Effector memory CD4-positive, alpha-beta T cell (primary cell): ENCODE measurements at regions not wholly inside any gene's neighbourhood (a gene's known extent, or its start where the extent isn't known, plus 50 kb on each side); places are given as distances from the start of the nearest gene placed in this dataset.

Experiments
- DNase-seq, 3 donors: peaks; one replicate each; pipeline ENCODE4 v3.0.0-alpha.2; 2020
- H3K27ac ChIP-seq: 2 replicates; pipeline ENCODE4 v1.7.0; 2013; ENCODE audit warnings: mild to moderate bottlenecking, low read length, moderate library complexity; ENCODE audit not compliant: insufficient read depth, poor library complexity, severe bottlenecking
- H3K27me3 ChIP-seq: replicated peaks from 2 replicates; pipeline ENCODE4 v1.7.0; 2013; ENCODE audit warnings: mild to moderate bottlenecking, low read length; ENCODE audit not compliant: insufficient read depth, control insufficient read depth, poor library complexity, severe bottlenecking
- H3K36me3 ChIP-seq: 2 replicates; pipeline ENCODE4 v1.7.0; 2013; ENCODE audit warnings: mild to moderate bottlenecking, low read length, moderate library complexity; ENCODE audit not compliant: control insufficient read depth, insufficient read depth
- H3K4me1 ChIP-seq: 2 replicates; pipeline ENCODE4 v1.7.0; 2013; ENCODE audit warnings: low read length, mild to moderate bottlenecking; ENCODE audit not compliant: control insufficient read depth, insufficient read depth, poor library complexity, severe bottlenecking
- H3K4me3 ChIP-seq: 2 replicates; pipeline ENCODE4 v1.7.0; 2013; ENCODE audit warnings: low read length, low read depth, mild to moderate bottlenecking; ENCODE audit not compliant: insufficient read depth, poor library complexity, severe bottlenecking
- H3K9me3 ChIP-seq: 2 replicates; pipeline ENCODE4 v1.7.0; 2013; ENCODE audit warnings: mild to moderate bottlenecking, low read length, moderate library complexity; ENCODE audit not compliant: control insufficient read depth

GRCh38 chr9:32265037-32265436, 119.4 kb upstream of the ACO1 start:
- no peaks in the 10 kb centered on the region for H3K27me3 ChIP-seq
- no peaks in the 10 kb centered on the region for H3K9me3 ChIP-seq
- H3K27ac ChIP-seq, result no peak overlapping the region
- H3K4me1 ChIP-seq, result no peaks in the 10 kb centered on the region
- no peaks in the 10 kb centered on the region for H3K36me3 ChIP-seq
- H3K4me3 ChIP-seq, result no peak overlapping the region
- no peak for DNase-seq

DNA sequence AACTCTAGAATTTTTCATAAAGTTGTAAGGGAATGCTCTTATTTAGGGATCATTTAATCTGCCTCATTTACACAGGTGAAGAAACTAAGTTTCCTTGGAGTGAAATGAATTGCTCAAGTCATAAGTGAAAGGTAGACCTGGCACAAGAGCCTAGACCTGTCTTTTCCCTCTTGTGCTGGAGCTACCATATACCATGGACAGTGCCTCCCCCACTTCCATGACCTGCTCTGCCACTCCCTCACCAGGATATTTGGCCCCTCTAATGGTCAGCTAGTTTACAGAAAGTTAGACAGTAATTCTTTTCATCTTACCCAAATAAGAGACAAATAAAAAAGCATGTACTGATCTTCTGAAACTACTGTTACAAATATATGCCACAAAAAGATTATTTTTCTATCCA, 105.5 kb upstream of the ACO1 start:
- H3K9me3 ChIP-seq, result no peaks in the 10 kb centered on the region
- no peak for DNase-seq

GRCh38 chr9:32289756-32290155, 94.7 kb upstream of the ACO1 start:
- Histone ChIP-seq H3K4me3 (no peak overlapping the region), H3K36me3 (no peaks in the 10 kb centered on the region), H3K27ac (no peak overlapping the region), H3K27me3 (no peaks in the 10 kb centered on the region), H3K4me1 (no peaks in the 10 kb centered on the region), H3K9me3 (no peaks in the 10 kb centered on the region)
- DNase-seq, result no peak

More for the DNA sequence above, 105.5 kb upstream of the ACO1 start:
- Histone ChIP-seq H3K27me3 (no peaks in the 10 kb centered on the region), H3K36me3 (no peaks in the 10 kb centered on the region), H3K27ac (no peak overlapping the region), H3K4me1 (no peaks in the 10 kb centered on the region), H3K4me3 (no peak overlapping the region)

GRCh38 chr9:32291370-32291769, 93.1 kb upstream of the ACO1 start:
- H3K36me3 ChIP-seq, result no peaks in the 10 kb centered on the region
- H3K4me3 ChIP-seq, result no peak overlapping the region
- H3K27me3 ChIP-seq, result no peaks in the 10 kb centered on the region
- DNase-seq, result no peak
- no peak overlapping the region for H3K27ac ChIP-seq
- no peaks in the 10 kb centered on the region for H3K4me1 ChIP-seq
- H3K9me3 ChIP-seq, result no peaks in the 10 kb centered on the region

GRCh38 chr9:32292611-32293010, 91.8 kb upstream of the ACO1 start:
- no peaks in the 10 kb centered on the region for H3K36me3 ChIP-seq
- H3K27ac ChIP-seq, result no peak overlapping the region
- no peaks in the 10 kb centered on the region for H3K4me1 ChIP-seq
- no peak overlapping the region for H3K4me3 ChIP-seq
- no peak for DNase-seq
- H3K27me3 ChIP-seq, result no peaks in the 10 kb centered on the region
- H3K9me3 ChIP-seq, result no peaks in the 10 kb centered on the region

DNA sequence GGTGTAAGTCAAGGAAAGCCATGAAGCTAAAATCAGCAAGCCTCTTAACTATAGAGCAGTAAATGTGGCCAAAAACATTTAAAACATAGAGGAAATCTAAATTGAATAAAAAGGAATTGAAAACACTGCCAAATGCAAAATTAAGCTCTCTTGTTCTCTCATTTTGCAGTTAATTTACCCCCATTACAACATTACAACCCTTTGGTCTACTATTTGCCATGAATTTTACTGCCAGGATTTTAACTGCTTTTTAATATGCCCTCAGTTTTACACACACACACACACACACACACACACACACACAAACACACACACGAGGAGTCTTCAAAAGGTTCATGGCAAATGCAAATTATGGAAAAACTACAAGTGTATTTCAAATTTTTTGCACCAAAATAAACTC, 91.4 kb upstream of the ACO1 start:
- Histone ChIP-seq H3K27me3 (no peaks in the 10 kb centered on the region), H3K4me1 (no peaks in the 10 kb centered on the region), H3K36me3 (no peaks in the 10 kb centered on the region), H3K9me3 (no peaks in the 10 kb centered on the region), H3K4me3 (no peak overlapping the region), H3K27ac (no peak overlapping the region)
- no peak for DNase-seq

DNA sequence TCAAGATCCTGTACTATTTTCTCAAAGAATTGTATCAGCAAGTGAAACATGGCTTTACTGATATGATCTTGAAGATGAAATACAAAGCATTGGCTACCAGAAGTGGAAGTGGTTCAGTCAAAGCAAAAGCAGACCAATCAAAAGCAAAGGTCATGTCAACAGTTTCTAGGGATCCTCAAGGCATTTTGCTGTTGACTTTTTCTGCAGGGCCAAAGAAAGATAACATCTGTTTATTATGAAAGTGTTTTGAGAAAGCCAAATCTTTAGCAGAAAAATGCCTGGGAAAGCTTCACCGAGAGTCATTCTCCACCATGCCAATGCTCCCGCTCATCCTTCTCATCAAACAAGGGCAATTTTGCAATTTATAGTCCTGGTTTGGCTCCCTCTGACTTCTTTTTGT, 90.3 kb upstream of the ACO1 start:
- Histone ChIP-seq H3K27me3 (no peaks in the 10 kb centered on the region), H3K36me3 (no peaks in the 10 kb centered on the region), H3K27ac (no peak overlapping the region), H3K4me1 (no peaks in the 10 kb centered on the region), H3K4me3 (no peak overlapping the region), H3K9me3 (no peaks in the 10 kb centered on the region)
- no peak for DNase-seq

- Histone ChIP-seq H3K4me1 (no peaks in the 10 kb centered on the region), H3K4me3 (no peak overlapping the region), H3K27ac (no peak overlapping the region), H3K9me3 (no peaks in the 10 kb centered on the region), H3K36me3 (no peaks in the 10 kb centered on the region), H3K27me3 (no peaks in the 10 kb centered on the region)
- DNase-seq, result no peak
Measured at GRCh38 chr9:32300373-32300772, 84.1 kb upstream of the ACO1 start.

DNA sequence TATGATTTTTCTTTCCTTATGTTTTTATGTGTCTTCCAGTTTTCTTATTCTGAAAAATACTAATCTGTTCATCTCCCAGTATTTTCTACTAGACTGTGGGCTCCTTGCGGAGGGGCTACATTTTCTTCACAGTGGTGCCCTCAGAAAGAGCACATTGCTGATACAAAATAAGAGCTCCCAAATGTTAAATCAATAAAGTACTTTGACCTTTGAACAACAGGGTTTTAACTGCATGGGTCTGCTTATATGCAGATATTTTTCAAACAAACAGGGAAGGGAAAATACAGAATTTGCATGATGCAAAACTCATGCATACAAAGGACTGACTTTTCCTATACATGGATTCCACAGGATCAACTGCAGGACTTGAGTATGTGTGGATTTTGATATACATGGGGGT, 79.9 kb upstream of the ACO1 start:
- no peaks in the 10 kb centered on the region for H3K4me1 ChIP-seq
- no peak for DNase-seq
- H3K27me3 ChIP-seq, result no peaks in the 10 kb centered on the region
- H3K9me3 ChIP-seq, result no peaks in the 10 kb centered on the region
- H3K4me3 ChIP-seq, result no peak overlapping the region
- no peak overlapping the region for H3K27ac ChIP-seq
- H3K36me3 ChIP-seq, result no peaks in the 10 kb centered on the region

DNA sequence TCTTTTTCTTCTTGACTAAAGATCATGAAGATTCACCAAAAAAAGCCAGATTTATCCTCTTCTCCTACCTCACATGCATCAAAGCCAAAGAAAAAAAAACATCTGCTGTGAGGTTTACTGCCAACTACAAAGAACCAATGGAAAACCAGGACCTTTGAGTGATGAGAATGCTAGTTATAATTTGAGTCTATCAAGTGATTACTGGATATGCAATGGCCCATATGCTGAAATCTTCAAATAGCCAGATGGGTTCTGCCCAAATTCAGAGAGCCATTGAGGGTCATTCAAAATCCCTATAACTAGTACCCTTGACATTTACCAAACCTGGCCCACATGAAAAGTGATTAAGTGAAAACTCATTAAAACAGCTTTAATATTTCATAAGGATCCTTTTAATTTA, 78.4 kb upstream of the ACO1 start:
- no peak overlapping the region for H3K4me3 ChIP-seq
- H3K27ac ChIP-seq, result no peak overlapping the region
- DNase-seq, result no peak
- H3K27me3 ChIP-seq, result no peaks in the 10 kb centered on the region
- no peaks in the 10 kb centered on the region for H3K9me3 ChIP-seq
- no peaks in the 10 kb centered on the region for H3K4me1 ChIP-seq
- no peaks in the 10 kb centered on the region for H3K36me3 ChIP-seq
